Adrenal gland (tissue), 9 donors: ENCODE measurements at regions not wholly inside any gene's neighbourhood (a gene's known extent, or its start where the extent isn't known, plus 50 kb on each side); places are given as distances from the start of the nearest gene placed in this dataset.

Experiments used
- DNase-seq, 7 donors: peaks; one replicate each; pipeline ENCODE4 v3.0.0-alpha.2; 2019 to 2020
- H3K27ac ChIP-seq, 5 donors: fragments of 200-600 bp; sonication (generic) in 4 of 5; 1 replicate in 3 of 5; 2 replicates in 2 of 5; pipeline versions ENCODE4 v1.5.1 to v1.8.0; 2016 to 2020; ENCODE audit warnings: mild to moderate bottlenecking in 1 of 5
- H3K27me3 ChIP-seq: fragments of 200-600 bp; 2 replicates; pipeline ENCODE4 v1.8.0; 2021
- H3K36me3 ChIP-seq, 2 donors: fragments of 200-600 bp; replicated peaks in 1 of 2; 1 replicate in 1 of 2; 2 replicates in 1 of 2; pipeline versions ENCODE4 v1.5.1 to v1.8.0; 2018 to 2022
- H3K4me1 ChIP-seq, 2 donors: fragments of 200-600 bp; replicated peaks in 1 of 2; 1 replicate in 1 of 2; 2 replicates in 1 of 2; pipeline versions ENCODE4 v1.5.1 to v1.8.0; 2018 to 2021
- H3K4me3 ChIP-seq, 4 donors: fragments of 200-600 bp; sonication (generic) in 3 of 4; one replicate each; pipeline ENCODE4 v1.5.1; 2016 to 2018
- H3K9me3 ChIP-seq, 3 donors: fragments of 200-600 bp; sonication (generic) in 1 of 3; replicated peaks in 1 of 3; 1 replicate in 2 of 3; 2 replicates in 1 of 3; pipeline versions ENCODE4 v1.5.1 to v1.8.0; 2016 to 2021
- CTCF ChIP-seq, 6 experiments: fragments of 450-650 bp in 4 of 6; fragments of 200-600 bp in 2 of 6; sonication (generic) in 1 of 6; IDR thresholded peaks; 1 replicate in 5 of 6; 2 replicates in 1 of 6; pipeline versions ENCODE4 v1.5.1 to v1.8.0; 2016 to 2021; ENCODE audit warnings: antibody characterized with exemption in 6 of 6, mild to moderate bottlenecking in 2 of 6, moderate library complexity in 1 of 6
- POLR2A ChIP-seq, 2 donors: fragments of 450-650 bp; IDR thresholded peaks; one replicate each; pipeline ENCODE4 v1.6.1; 2017; ENCODE audit warnings: antibody characterized with exemption in 2 of 2, mild to moderate bottlenecking in 2 of 2, moderate library complexity in 1 of 2
- WGBS, 4 donors: extraction: QIAGEN DNeasy Blood & Tissue Kit in 2 of 4; methylation state at CpG; one replicate each; pipeline versions ENCODE4 v1.1.5 to v1.1.7; 2013 to 2017; 5-methylcytosine and 5-hydroxymethylcytosine counted together
- intact Hi-C, 2 donors: fragments of 100-400 bp; cut with DNase I; formaldehyde crosslinking; loops; one replicate each; pipeline versions ENCODE4 v1.14.1 to v1.15.0; 2022 to 2023
- donor health status: healthy with polysubstance abuse.
- donor health status: Bipolar disorder and iron deficiency.
- donor health status: DM: yes; HTN: yes; CAD: no.
- donor health status: DM: no; HTN: no; CAD: no.
- donor health status: DM: no; HTN: no; CAD: no.

GRCh38 chr5:106854922-106855321 is 815.8 kb downstream of the EFNA5 start:
- intact Hi-C loops, result no loop called here
- Histone ChIP-seq H3K9me3 (no peaks in the 10 kb centered on the region), H3K4me1 (no peaks in the 10 kb centered on the region), H3K36me3 (no peaks in the 10 kb centered on the region), H3K4me3 (no peak overlapping the region), H3K27me3 (no peaks in the 10 kb centered on the region), H3K27ac (no peak overlapping the region)
- WGBS, 4 donors, result 87 to 89% (median 88%) methylated on average over 3 of the region's 3 CpGs
- DNase-seq, result no peak
- TF ChIP-seq CTCF (IDR thresholded peaks at IDR 0.05) (no peak), POLR2A (IDR thresholded peaks at IDR 0.05) (no peak)

GRCh38 chr5:106854105-106854687 is 816.5 kb downstream of the EFNA5 start:
- H3K9me3 ChIP-seq, result no peaks in the 10 kb centered on the region
- TF ChIP-seq POLR2A (IDR thresholded peaks at IDR 0.05) (no peak), CTCF (IDR thresholded peaks at IDR 0.05) (no peak)
- H3K36me3 ChIP-seq, result no peaks in the 10 kb centered on the region
- H3K4me3 ChIP-seq, result no peak overlapping the region
- no peaks in the 10 kb centered on the region for H3K4me1 ChIP-seq
- intact Hi-C loops, result no loop called here
- H3K27me3 ChIP-seq, result no peaks in the 10 kb centered on the region
- 91 to 97% (median 92%) methylated on average over 1 of the region's 1 CpG for WGBS, 4 donors
- H3K27ac ChIP-seq, result no peak overlapping the region
- DNase-seq, result no peak

- no peaks in the 10 kb centered on the region for H3K27me3 ChIP-seq
- no peak overlapping the region for H3K27ac ChIP-seq
- H3K4me1 ChIP-seq, result no peaks in the 10 kb centered on the region
- intact Hi-C loops, result no loop called here
- no peak overlapping the region for H3K4me3 ChIP-seq
- WGBS, 4 donors, result 87 to 93% (median 89%) methylated on average over 4 of the region's 4 CpGs
- H3K9me3 ChIP-seq, result no peaks in the 10 kb centered on the region
- TF ChIP-seq POLR2A (IDR thresholded peaks at IDR 0.05) (no peak), CTCF (IDR thresholded peaks at IDR 0.05) (no peak)
- H3K36me3 ChIP-seq, result no peaks in the 10 kb centered on the region
- no peak for DNase-seq
Observed at GRCh38 chr5:106853266-106853665, 817.5 kb downstream of the EFNA5 start.

GRCh38 chr5:106849266-106849665 is 821.5 kb downstream of the EFNA5 start:
- intact Hi-C loops, result no loop called here
- TF ChIP-seq CTCF (IDR thresholded peaks at IDR 0.05) (no peak), POLR2A (IDR thresholded peaks at IDR 0.05) (no peak)
- Histone ChIP-seq H3K4me3 (no peak overlapping the region), H3K4me1 (no peaks in the 10 kb centered on the region), H3K27ac (no peak overlapping the region), H3K36me3 (no peaks in the 10 kb centered on the region), H3K9me3 (no peaks in the 10 kb centered on the region), H3K27me3 (no peaks in the 10 kb centered on the region)
- no peak for DNase-seq
- WGBS, 4 donors, result 76 to 85% (median 77%) methylated on average over 3 of the region's 3 CpGs
